ENCODE measurements at regions not wholly inside any gene's neighbourhood (a gene's known extent, or its start where the extent isn't known, plus 50 kb on each side); places are given as distances from the start of the nearest gene placed in this dataset.

- no peaks in the 10 kb centered on the region for H3K9me2 ChIP-seq (replicated peaks; ENCODE audit: insufficient read depth, low read length)
- no peak overlapping the region for H3K4me2 ChIP-seq (ENCODE audit: low read depth, low read length, poor library complexity, severe bottlenecking)
- no peak overlapping the region for H3K27ac ChIP-seq (ENCODE audit: low read depth, low read length)
These were observed 69.6 kb upstream of the PCDH20 start for GRCh38 chr13:61485128-61485765.

GRCh38 chr13:61477619-61478018 lies 62.0 kb upstream of the PCDH20 start:
- Histone ChIP-seq H3K4me3 (ENCODE audit: insufficient read depth, low read length, poor library complexity, severe bottlenecking) (no peak overlapping the region), H4K20me1 (ENCODE audit: low read depth, low read length) (no peaks in the 10 kb centered on the region), H3K27ac (ENCODE audit: low read depth, low read length) (no peak overlapping the region), H2AFZ (ENCODE audit: low read depth, low read length, severe bottlenecking) (no peak overlapping the region), H3K9ac (ENCODE audit: low read length) (no peak overlapping the region), H3F3A (ENCODE audit: insufficient read depth) (no peaks in the 10 kb centered on the region), H3K9me3 (ENCODE audit: insufficient read depth, low read length) (no peaks in the 10 kb centered on the region), H3K79me2 (ENCODE audit: insufficient read depth, low read length) (no peaks in the 10 kb centered on the region), H3K9me2 (replicated peaks; ENCODE audit: insufficient read depth, low read length) (no peaks in the 10 kb centered on the region), H3K4me2 (ENCODE audit: low read depth, low read length, poor library complexity, severe bottlenecking) (no peak overlapping the region), H3K36me3 (ENCODE audit: low read length) (no peaks in the 10 kb centered on the region), H3K27me3 (ENCODE audit: low read length) (no peaks in the 10 kb centered on the region)
- TF ChIP-seq CTCF (IDR thresholded peaks at IDR 0.05; ENCODE audit: insufficient read depth, low read length, poor library complexity, severe bottlenecking) (no peak), EZH2phosphoT487 (conservative IDR thresholded peaks at IDR 0.05; ENCODE audit: low read length) (no peak)

More at GRCh38 chr13:61485128-61485765, 69.6 kb upstream of the PCDH20 start:
- Histone ChIP-seq H3K9me3 (ENCODE audit: insufficient read depth, low read length) (no peaks in the 10 kb centered on the region; the same call in 1 of the 2 replicates), H3K4me3 (ENCODE audit: insufficient read depth, low read length, poor library complexity, severe bottlenecking) (no peak overlapping the region), H2AFZ (ENCODE audit: low read depth, low read length, severe bottlenecking) (no peak overlapping the region), H3K9ac (ENCODE audit: low read length) (no peak overlapping the region), H3F3A (ENCODE audit: insufficient read depth) (no peaks in the 10 kb centered on the region), H4K20me1 (ENCODE audit: low read depth, low read length) (no peaks in the 10 kb centered on the region), H3K36me3 (ENCODE audit: low read length) (no peaks in the 10 kb centered on the region), H3K79me2 (ENCODE audit: insufficient read depth, low read length) (no peaks in the 10 kb centered on the region), H3K27me3 (ENCODE audit: low read length) (no peaks in the 10 kb centered on the region)
- TF ChIP-seq EZH2phosphoT487 (conservative IDR thresholded peaks at IDR 0.05; ENCODE audit: low read length) (no peak), CTCF (IDR thresholded peaks at IDR 0.05; ENCODE audit: insufficient read depth, low read length, poor library complexity, severe bottlenecking) (no peak)

GRCh38 chr13:61470786-61471185 lies 55.1 kb upstream of the PCDH20 start:
- Histone ChIP-seq H3K4me3 (ENCODE audit: insufficient read depth, low read length, poor library complexity, severe bottlenecking) (no peak overlapping the region), H3K27ac (ENCODE audit: low read depth, low read length) (no peak overlapping the region), H4K20me1 (ENCODE audit: low read depth, low read length) (no peaks in the 10 kb centered on the region), H2AFZ (ENCODE audit: low read depth, low read length, severe bottlenecking) (no peak overlapping the region), H3K27me3 (ENCODE audit: low read length) (no peaks in the 10 kb centered on the region), H3K36me3 (ENCODE audit: low read length) (no peaks in the 10 kb centered on the region), H3K9me3 (ENCODE audit: insufficient read depth, low read length) (no peaks in the 10 kb centered on the region), H3F3A (ENCODE audit: insufficient read depth) (no peaks in the 10 kb centered on the region), H3K9me2 (replicated peaks; ENCODE audit: insufficient read depth, low read length) (no peaks in the 10 kb centered on the region), H3K9ac (ENCODE audit: low read length) (no peak overlapping the region), H3K79me2 (ENCODE audit: insufficient read depth, low read length) (no peaks in the 10 kb centered on the region), H3K4me2 (ENCODE audit: low read depth, low read length, poor library complexity, severe bottlenecking) (no peak overlapping the region)
- TF ChIP-seq CTCF (IDR thresholded peaks at IDR 0.05; ENCODE audit: insufficient read depth, low read length, poor library complexity, severe bottlenecking) (no peak), EZH2phosphoT487 (conservative IDR thresholded peaks at IDR 0.05; ENCODE audit: low read length) (no peak)

Data from SU-DHL-6 (cell line).